IMR-90 (cell line): ENCODE measurements at regions not wholly inside any gene's neighbourhood (a gene's known extent, or its start where the extent isn't known, plus 50 kb on each side); places are given as distances from the start of the nearest gene placed in this dataset.

ENCODE experiments used
- ATAC-seq: fragments of 200-7000 bp; cut with Tn5 transposase; 2 replicates; pipeline ENCODE4 v1.9.1; 2020; ENCODE audit warnings: low read depth, mild to moderate bottlenecking, moderate library complexity
- BruUV-seq: library from RNA; stranded (reverse); fragments of 400-500 nt; replicated peaks from 2 replicates; lab custom pipeline; 2021; lab: Mats Ljungman, UMichigan
- CTCF ChIA-PET: fragments of 300-600 bp; formaldehyde crosslinking; extraction: SDS; loops from one replicate; lab custom pipeline; 2021; ENCODE audit warnings: antibody characterized with exemption; lab: Yijun Ruan, JAX
- POLR2A ChIA-PET: fragments of 300-600 bp; sonication (Branson Sonifier 250); formaldehyde crosslinking; loops from one replicate; lab custom pipeline; 2022; ENCODE audit warnings: antibody characterized with exemption; ENCODE audit not compliant: unreplicated experiment; lab: Charles Lee
- DNase-seq: peaks from one replicate; pipeline ENCODE4 v3.0.0; 2013
- H2AFZ ChIP-seq: replicated peaks from 2 replicates; pipeline ENCODE3; 2013; ENCODE audit warnings: low read length, mild to moderate bottlenecking; ENCODE audit not compliant: poor library complexity
- H2AK5ac ChIP-seq: 2 replicates; pipeline ENCODE4 v1.6.1; 2013; ENCODE audit warnings: low read depth, low read length, inconsistent platforms
- H2AK9ac ChIP-seq: replicated peaks from 2 replicates; pipeline ENCODE3; 2013; ENCODE audit warnings: mild to moderate bottlenecking, low read depth, low read length, moderate library complexity; ENCODE audit not compliant: poor library complexity
- H2BK120ac ChIP-seq: 2 replicates; pipeline ENCODE4 v1.6.1; 2013; ENCODE audit warnings: low read depth, low read length, inconsistent platforms
- H2BK15ac ChIP-seq: 3 replicates; pipeline ENCODE4 v1.6.1; 2013; ENCODE audit warnings: low read depth, low read length, inconsistent platforms
- H2BK20ac ChIP-seq: 2 replicates; pipeline ENCODE4 v1.6.1; 2013; ENCODE audit warnings: low read depth, mild to moderate bottlenecking, inconsistent platforms, low read length, moderate library complexity
- H2BK5ac ChIP-seq: 2 replicates; pipeline ENCODE4 v1.6.1; 2013; ENCODE audit warnings: mild to moderate bottlenecking, low read depth, low read length, inconsistent platforms; ENCODE audit not compliant: poor library complexity, severe bottlenecking
- H3K14ac ChIP-seq: replicated peaks from 2 replicates; pipeline ENCODE4 v1.6.1; 2013; ENCODE audit warnings: low read depth, low read length, inconsistent platforms
- H3K18ac ChIP-seq: 2 replicates; pipeline ENCODE4 v1.6.1; 2013; ENCODE audit warnings: low read depth, low read length, control low read depth
- H3K23ac ChIP-seq: 2 replicates; pipeline ENCODE4 v1.6.1; 2013; ENCODE audit warnings: low read depth, low read length, inconsistent platforms
- H3K27ac ChIP-seq: 2 replicates; pipeline ENCODE4 v1.5.1; 2013; ENCODE audit warnings: mild to moderate bottlenecking, control low read depth, low read length; ENCODE audit not compliant: insufficient read depth
- H3K27me3 ChIP-seq: 2 replicates; pipeline ENCODE4 v1.6.1; 2013; ENCODE audit warnings: low read length; ENCODE audit not compliant: control insufficient read depth, insufficient read depth
- H3K36me3 ChIP-seq: 2 replicates; pipeline ENCODE4 v1.6.1; 2013; ENCODE audit warnings: low read length, mixed read lengths; ENCODE audit not compliant: control insufficient read depth, insufficient read depth
- H3K4ac ChIP-seq: 2 replicates; pipeline ENCODE4 v1.6.1; 2013; ENCODE audit warnings: low read depth, low read length, inconsistent platforms
- H3K4me1 ChIP-seq: 2 replicates; pipeline ENCODE4 v1.6.1; 2013; ENCODE audit warnings: low read length, mixed read lengths; ENCODE audit not compliant: control insufficient read depth, insufficient read depth
- H3K4me2 ChIP-seq: 2 replicates; pipeline ENCODE4 v1.6.1; 2013; ENCODE audit warnings: low read depth, mild to moderate bottlenecking, control low read depth, low read length, moderate library complexity
- H3K4me3 ChIP-seq: 2 replicates; pipeline ENCODE4 v1.5.1; 2013; ENCODE audit warnings: low read depth, mild to moderate bottlenecking, control low read depth, low read length, moderate library complexity; ENCODE audit not compliant: insufficient read depth
- H3K56ac ChIP-seq: 2 replicates; pipeline ENCODE4 v1.6.1; 2013; ENCODE audit warnings: low read length, inconsistent platforms; ENCODE audit not compliant: insufficient read depth; ENCODE audit errors: extremely low read depth
- H3K79me1 ChIP-seq, 2 experiments: 2 replicates each; pipeline ENCODE4 v1.6.1; 2013; ENCODE audit warnings: low read length in 2 of 2, inconsistent platforms in 1 of 2, low read depth in 1 of 2
- H3K9ac ChIP-seq: 2 replicates; pipeline ENCODE4 v1.6.1; 2013; ENCODE audit warnings: low read depth, low read length, control low read depth
- H3K9me1 ChIP-seq: 2 replicates; pipeline ENCODE4 v1.6.1; 2013; ENCODE audit warnings: low read length, inconsistent platforms; ENCODE audit not compliant: insufficient read depth
- H3K9me3 ChIP-seq: 2 replicates; pipeline ENCODE4 v1.6.1; 2013; ENCODE audit warnings: low read length; ENCODE audit not compliant: control insufficient read depth, insufficient read depth
- H4K20me1 ChIP-seq: 2 replicates; pipeline ENCODE4 v1.6.1; 2013; ENCODE audit warnings: low read length, inconsistent platforms; ENCODE audit not compliant: insufficient read depth
- H4K5ac ChIP-seq: 2 replicates; pipeline ENCODE4 v1.6.1; 2013; ENCODE audit warnings: mild to moderate bottlenecking, low read depth, low read length, control low read depth
- H4K8ac ChIP-seq, 2 experiments: 2 replicates each; pipeline ENCODE4 v1.6.1; 2013; ENCODE audit warnings: low read depth in 2 of 2, low read length in 2 of 2, control low read depth in 1 of 2, inconsistent platforms in 1 of 2
- H4K91ac ChIP-seq: 2 replicates; pipeline ENCODE4 v1.6.1; 2013; ENCODE audit warnings: low read depth, low read length, inconsistent platforms; ENCODE audit not compliant: insufficient read depth
- BHLHE40 ChIP-seq: fragments of 150-350 bp; IDR thresholded peaks from 2 replicates; pipeline ENCODE4 v1.6.1; 2016; ENCODE audit warnings: mild to moderate bottlenecking, low read depth, low read length
- CEBPB ChIP-seq: IDR thresholded peaks from 2 replicates; pipeline ENCODE4 v1.6.1; 2012; ENCODE audit warnings: low read depth, low read length, improper control_type of control experiment
- CHD1 ChIP-seq: IDR thresholded peaks from 2 replicates; pipeline ENCODE4 v1.6.1; 2012; ENCODE audit warnings: low read depth, low read length, improper control_type of control experiment
- FOS ChIP-seq: fragments of 150-350 bp; IDR thresholded peaks from 2 replicates; pipeline ENCODE4 v1.6.1; 2016; ENCODE audit warnings: low read depth, low read length
- MAFK ChIP-seq: IDR thresholded peaks from 2 replicates; pipeline ENCODE4 v1.6.1; 2012; ENCODE audit warnings: low read depth, low read length, improper control_type of control experiment
- MAZ ChIP-seq: IDR thresholded peaks from 2 replicates; pipeline ENCODE4 v1.6.1; 2012; ENCODE audit warnings: low read depth, mild to moderate bottlenecking, low read length, improper control_type of control experiment, moderate library complexity, borderline replicate concordance
- MXI1 ChIP-seq: IDR thresholded peaks from 2 replicates; pipeline ENCODE4 v1.6.1; 2012; ENCODE audit warnings: low read depth, mild to moderate bottlenecking, low read length, moderate library complexity, borderline replicate concordance
- NFE2L2 ChIP-seq: fragments of 150-350 bp; IDR thresholded peaks from 2 replicates; pipeline ENCODE4 v1.6.1; 2016; ENCODE audit warnings: low read depth, mild to moderate bottlenecking, low read length
- POLR2A ChIP-seq: IDR thresholded peaks from 2 replicates; pipeline ENCODE4 v1.6.1; 2012; ENCODE audit warnings: mild to moderate bottlenecking, low read depth, low read length
- RAD21 ChIP-seq: IDR thresholded peaks from 2 replicates; pipeline ENCODE4 v1.6.1; 2012; ENCODE audit warnings: low read length, improper control_type of control experiment
- RCOR1 ChIP-seq: IDR thresholded peaks from 2 replicates; pipeline ENCODE4 v1.6.1; 2012; ENCODE audit warnings: mild to moderate bottlenecking, low read length, improper control_type of control experiment; ENCODE audit not compliant: insufficient replicate concordance
- RFX5 ChIP-seq: IDR thresholded peaks from 2 replicates; pipeline ENCODE4 v1.8.0; 2012; ENCODE audit warnings: low read depth, mild to moderate bottlenecking, low read length, moderate library complexity
- SMC3 ChIP-seq: fragments of 150-350 bp; IDR thresholded peaks from 2 replicates; pipeline ENCODE4 v1.6.1; 2016; ENCODE audit warnings: low read depth, mild to moderate bottlenecking, antibody characterized with exemption, low read length, moderate library complexity
- WGBS, 2 experiments: methylation state at CpG; one replicate each; pipeline versions ENCODE4 v1.1.5 to v1.1.7; 2013; ENCODE audit warnings: missing lambda C conversion rate in 2 of 2; ENCODE audit not compliant: insufficient read length in 1 of 2; ENCODE audit errors: extremely low coverage in 2 of 2; 5-methylcytosine and 5-hydroxymethylcytosine counted together
- dilution Hi-C: fragments of 300-500 bp; cut with HindIII; formaldehyde crosslinking; loops from one replicate; pipeline ENCODE4 v1.14.3; 2018; ENCODE audit warnings: low sequenced_read_pairs; ENCODE audit not compliant: unreplicated experiment
- in situ Hi-C: fragments of 300-500 bp; cut with MboI; formaldehyde crosslinking; loops from 3 replicates; pipeline ENCODE4 v1.14.3; 2019; ENCODE audit warnings: low sequenced_read_pairs, inconsistent platforms, mixed read lengths
- intact Hi-C: fragments of 100-400 bp; cut with micrococcal nuclease; formaldehyde crosslinking; loops from 2 replicates; pipeline ENCODE4 v1.10.0; 2022
- TF ChIP-seq, protein P1 (sequence below): fragments of 150-350 bp; IDR thresholded peaks from 2 replicates; pipeline ENCODE4 v1.6.1; 2016; ENCODE audit warnings: low read depth, mild to moderate bottlenecking, low read length, moderate library complexity, borderline replicate concordance
- TF ChIP-seq, protein P2 (sequence below): conservative IDR thresholded peaks from 2 replicates; pipeline ENCODE4 v1.5.1; 2012; ENCODE audit warnings: mild to moderate bottlenecking, low read depth, low read length, improper control_type of control experiment
- TF ChIP-seq, protein P3 (sequence below): fragments of 150-350 bp; IDR thresholded peaks from 2 replicates; pipeline ENCODE4 v1.6.1; 2017; ENCODE audit warnings: mild to moderate bottlenecking, antibody characterized with exemption, low read length, low read depth

DNA sequence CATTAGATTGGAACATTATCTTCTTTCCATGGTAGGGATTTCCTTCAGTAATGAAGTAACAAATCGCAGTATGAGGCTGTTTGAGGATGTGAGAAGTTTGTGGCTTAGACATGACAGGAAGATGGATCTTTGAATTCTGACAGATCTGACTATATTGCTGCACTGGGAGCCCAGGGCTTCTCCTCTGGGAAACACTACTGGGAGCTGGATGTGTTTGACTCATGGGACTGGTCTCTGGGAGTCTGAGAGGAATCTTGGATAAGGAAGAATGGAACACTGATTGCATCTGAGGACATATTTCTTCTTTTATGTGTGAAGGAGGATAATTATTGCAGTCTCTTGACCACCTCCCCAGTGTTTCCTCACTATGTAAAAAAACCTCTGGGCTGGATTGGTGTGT is 77.2 kb upstream of the ST6GAL2 start:
- no peak overlapping the region for H2AK9ac ChIP-seq
- no peak overlapping the region for H2BK20ac ChIP-seq
- H2BK15ac ChIP-seq, result no peak overlapping the region
- H3K4ac ChIP-seq, result no peak overlapping the region
- no peak overlapping the region for H3K23ac ChIP-seq
- no peak overlapping the region for H3K4me2 ChIP-seq
- H3K9me3 ChIP-seq, result peaks cover 13% of the 10 kb centered on the region
- DNase-seq (no peak), ATAC-seq (no peak)
- no peaks in the 10 kb centered on the region for H3K36me3 ChIP-seq
- no peaks in the 10 kb centered on the region for H3K9me1 ChIP-seq
- H3K27me3 ChIP-seq, result no peaks in the 10 kb centered on the region
- BruUV-seq, result no TSS peak
- ChIA-PET CTCF (no interaction called here), POLR2A (no interaction called here)
- H4K91ac ChIP-seq, result no peak overlapping the region
- no peak overlapping the region for H3K14ac ChIP-seq
- no peak overlapping the region for H3K27ac ChIP-seq
- H3K18ac ChIP-seq, result no peak overlapping the region
- no peak overlapping the region for H2BK5ac ChIP-seq
- H3K9ac ChIP-seq, result no peak overlapping the region
- H3K4me1 ChIP-seq, result no peaks in the 10 kb centered on the region
- in situ Hi-C loops, result no loop called here
- no peak overlapping the region for H2AK5ac ChIP-seq
- H3K4me3 ChIP-seq, result no peak overlapping the region
- dilution Hi-C loops, result no loop called here
- H4K20me1 ChIP-seq, result no peaks in the 10 kb centered on the region
- H4K5ac ChIP-seq, result no peak overlapping the region
- no peaks in the 10 kb centered on the region for H3K79me1 ChIP-seq
- H2BK120ac ChIP-seq, result no peak overlapping the region
- WGBS, 2 experiments, result 71% methylated on average over 1 of the region's 1 CpG; no CpG with 5 or more reads in 1 of the 2 experiments
- no peak overlapping the region for H2AFZ ChIP-seq
- H4K8ac ChIP-seq, result no peak overlapping the region
- intact Hi-C loops, result no loop called here
- TF ChIP-seq, protein P1, sequence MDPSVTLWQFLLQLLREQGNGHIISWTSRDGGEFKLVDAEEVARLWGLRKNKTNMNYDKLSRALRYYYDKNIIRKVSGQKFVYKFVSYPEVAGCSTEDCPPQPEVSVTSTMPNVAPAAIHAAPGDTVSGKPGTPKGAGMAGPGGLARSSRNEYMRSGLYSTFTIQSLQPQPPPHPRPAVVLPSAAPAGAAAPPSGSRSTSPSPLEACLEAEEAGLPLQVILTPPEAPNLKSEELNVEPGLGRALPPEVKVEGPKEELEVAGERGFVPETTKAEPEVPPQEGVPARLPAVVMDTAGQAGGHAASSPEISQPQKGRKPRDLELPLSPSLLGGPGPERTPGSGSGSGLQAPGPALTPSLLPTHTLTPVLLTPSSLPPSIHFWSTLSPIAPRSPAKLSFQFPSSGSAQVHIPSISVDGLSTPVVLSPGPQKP, result no peak
- TF ChIP-seq CEBPB (no peak), NFE2L2 (no peak), FOS (no peak), MAZ (no peak), BHLHE40 (no peak), SMC3 (no peak), POLR2A (no peak), CHD1 (no peak), MAFK (no peak), RFX5 (no peak), MXI1 (no peak), RCOR1 (no peak), RAD21 (no peak)
- TF ChIP-seq, protein P2, sequence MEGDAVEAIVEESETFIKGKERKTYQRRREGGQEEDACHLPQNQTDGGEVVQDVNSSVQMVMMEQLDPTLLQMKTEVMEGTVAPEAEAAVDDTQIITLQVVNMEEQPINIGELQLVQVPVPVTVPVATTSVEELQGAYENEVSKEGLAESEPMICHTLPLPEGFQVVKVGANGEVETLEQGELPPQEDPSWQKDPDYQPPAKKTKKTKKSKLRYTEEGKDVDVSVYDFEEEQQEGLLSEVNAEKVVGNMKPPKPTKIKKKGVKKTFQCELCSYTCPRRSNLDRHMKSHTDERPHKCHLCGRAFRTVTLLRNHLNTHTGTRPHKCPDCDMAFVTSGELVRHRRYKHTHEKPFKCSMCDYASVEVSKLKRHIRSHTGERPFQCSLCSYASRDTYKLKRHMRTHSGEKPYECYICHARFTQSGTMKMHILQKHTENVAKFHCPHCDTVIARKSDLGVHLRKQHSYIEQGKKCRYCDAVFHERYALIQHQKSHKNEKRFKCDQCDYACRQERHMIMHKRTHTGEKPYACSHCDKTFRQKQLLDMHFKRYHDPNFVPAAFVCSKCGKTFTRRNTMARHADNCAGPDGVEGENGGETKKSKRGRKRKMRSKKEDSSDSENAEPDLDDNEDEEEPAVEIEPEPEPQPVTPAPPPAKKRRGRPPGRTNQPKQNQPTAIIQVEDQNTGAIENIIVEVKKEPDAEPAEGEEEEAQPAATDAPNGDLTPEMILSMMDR, result no peak
- TF ChIP-seq, protein P3, sequence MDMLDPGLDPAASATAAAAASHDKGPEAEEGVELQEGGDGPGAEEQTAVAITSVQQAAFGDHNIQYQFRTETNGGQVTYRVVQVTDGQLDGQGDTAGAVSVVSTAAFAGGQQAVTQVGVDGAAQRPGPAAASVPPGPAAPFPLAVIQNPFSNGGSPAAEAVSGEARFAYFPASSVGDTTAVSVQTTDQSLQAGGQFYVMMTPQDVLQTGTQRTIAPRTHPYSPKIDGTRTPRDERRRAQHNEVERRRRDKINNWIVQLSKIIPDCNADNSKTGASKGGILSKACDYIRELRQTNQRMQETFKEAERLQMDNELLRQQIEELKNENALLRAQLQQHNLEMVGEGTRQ, result no peak
- no peak overlapping the region for H3K56ac ChIP-seq
